Epithelial cell of esophagus (primary cell): ENCODE measurements at regions not wholly inside any gene's neighbourhood (a gene's known extent, or its start where the extent isn't known, plus 50 kb on each side); places are given as distances from the start of the nearest gene placed in this dataset.
A peak's percentile ranks its signal among the peaks of the same experiment; 100 is the strongest.

Experiments
- DNase-seq: peaks from one replicate; pipeline ENCODE4 v3.0.0; 2010; ENCODE audit warnings: low read depth
- H3K4me3 ChIP-seq: 2 replicates; pipeline ENCODE4 v1.5.1; 2011; ENCODE audit warnings: mild to moderate bottlenecking, low read length, control low read depth
- TF ChIP-seq, protein P1 (sequence below): IDR thresholded peaks from 2 replicates; pipeline ENCODE4 v1.5.1; 2011; ENCODE audit warnings: low read depth, mild to moderate bottlenecking, low read length, control low read depth, inconsistent platforms; ENCODE audit not compliant: insufficient read depth; ENCODE audit errors: missing control alignments

DNA sequence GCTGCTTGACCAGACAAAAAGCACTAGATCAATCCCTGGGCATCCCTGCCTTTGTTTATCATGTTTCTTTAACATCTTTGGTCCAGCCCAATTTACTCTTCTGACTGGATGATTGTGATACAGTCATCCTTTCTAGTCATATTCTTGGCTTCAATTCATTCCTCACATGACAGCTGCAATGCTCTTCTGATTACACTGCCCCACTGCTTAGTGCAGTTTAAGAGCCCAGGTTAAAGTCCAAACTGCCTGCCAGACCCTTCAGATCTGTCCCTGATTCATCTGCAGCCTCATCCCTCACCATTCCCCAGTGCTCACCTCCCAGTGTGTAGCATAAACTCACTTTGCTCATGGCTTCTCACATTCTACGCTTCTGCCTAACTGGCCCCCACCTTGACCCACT lies 383.8 kb downstream of the TNS3 start:
- TF ChIP-seq, protein P1, sequence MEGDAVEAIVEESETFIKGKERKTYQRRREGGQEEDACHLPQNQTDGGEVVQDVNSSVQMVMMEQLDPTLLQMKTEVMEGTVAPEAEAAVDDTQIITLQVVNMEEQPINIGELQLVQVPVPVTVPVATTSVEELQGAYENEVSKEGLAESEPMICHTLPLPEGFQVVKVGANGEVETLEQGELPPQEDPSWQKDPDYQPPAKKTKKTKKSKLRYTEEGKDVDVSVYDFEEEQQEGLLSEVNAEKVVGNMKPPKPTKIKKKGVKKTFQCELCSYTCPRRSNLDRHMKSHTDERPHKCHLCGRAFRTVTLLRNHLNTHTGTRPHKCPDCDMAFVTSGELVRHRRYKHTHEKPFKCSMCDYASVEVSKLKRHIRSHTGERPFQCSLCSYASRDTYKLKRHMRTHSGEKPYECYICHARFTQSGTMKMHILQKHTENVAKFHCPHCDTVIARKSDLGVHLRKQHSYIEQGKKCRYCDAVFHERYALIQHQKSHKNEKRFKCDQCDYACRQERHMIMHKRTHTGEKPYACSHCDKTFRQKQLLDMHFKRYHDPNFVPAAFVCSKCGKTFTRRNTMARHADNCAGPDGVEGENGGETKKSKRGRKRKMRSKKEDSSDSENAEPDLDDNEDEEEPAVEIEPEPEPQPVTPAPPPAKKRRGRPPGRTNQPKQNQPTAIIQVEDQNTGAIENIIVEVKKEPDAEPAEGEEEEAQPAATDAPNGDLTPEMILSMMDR, result no peak
- no peak overlapping the region for H3K4me3 ChIP-seq
- DNase-seq, result no peak

DNA sequence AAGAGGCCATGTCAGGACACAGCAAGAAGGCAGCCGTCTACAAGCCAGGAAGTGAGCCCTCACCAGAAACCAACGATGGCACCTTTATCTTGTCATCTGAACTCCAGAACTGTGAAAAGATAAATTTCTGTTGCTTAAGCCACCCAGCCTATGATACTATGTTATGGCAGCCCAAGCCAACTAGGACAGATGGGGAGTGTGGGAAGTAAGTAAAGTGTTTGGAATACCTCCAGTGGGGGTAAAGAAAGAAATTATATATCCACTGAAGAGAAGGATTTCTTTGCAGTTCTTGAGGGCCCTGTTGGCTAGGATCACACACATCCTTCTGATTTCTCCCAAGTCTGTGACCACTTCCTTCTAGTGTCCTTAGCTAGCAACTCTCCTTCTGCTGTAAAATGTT lies 384.4 kb downstream of the TNS3 start:
- TF ChIP-seq, protein P1, result no peak
- DNase-seq, result no peak
- H3K4me3 ChIP-seq, result no peak overlapping the region

DNA sequence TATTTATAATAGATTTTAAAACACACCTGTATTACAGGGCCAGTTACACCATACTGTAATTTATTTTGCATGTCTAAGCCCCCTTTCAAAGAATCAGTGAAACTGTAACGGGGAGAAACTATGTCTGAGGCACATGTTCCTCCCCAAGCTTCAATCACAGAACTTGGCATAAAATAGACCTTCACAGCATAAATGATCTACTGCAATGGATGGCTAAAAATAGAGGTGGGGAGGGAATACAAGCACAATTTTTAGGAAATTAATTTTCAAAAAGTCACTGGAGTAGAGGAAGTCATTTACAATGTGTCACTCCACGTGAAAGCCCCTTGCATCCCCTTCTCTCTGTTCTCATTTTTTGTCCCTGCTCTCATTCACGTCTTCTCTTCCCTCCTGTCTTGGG lies 385.2 kb downstream of the TNS3 start:
- TF ChIP-seq, protein P1, result no peak
- H3K4me3 ChIP-seq, result no peak overlapping the region
- DNase-seq, result no peak

DNA sequence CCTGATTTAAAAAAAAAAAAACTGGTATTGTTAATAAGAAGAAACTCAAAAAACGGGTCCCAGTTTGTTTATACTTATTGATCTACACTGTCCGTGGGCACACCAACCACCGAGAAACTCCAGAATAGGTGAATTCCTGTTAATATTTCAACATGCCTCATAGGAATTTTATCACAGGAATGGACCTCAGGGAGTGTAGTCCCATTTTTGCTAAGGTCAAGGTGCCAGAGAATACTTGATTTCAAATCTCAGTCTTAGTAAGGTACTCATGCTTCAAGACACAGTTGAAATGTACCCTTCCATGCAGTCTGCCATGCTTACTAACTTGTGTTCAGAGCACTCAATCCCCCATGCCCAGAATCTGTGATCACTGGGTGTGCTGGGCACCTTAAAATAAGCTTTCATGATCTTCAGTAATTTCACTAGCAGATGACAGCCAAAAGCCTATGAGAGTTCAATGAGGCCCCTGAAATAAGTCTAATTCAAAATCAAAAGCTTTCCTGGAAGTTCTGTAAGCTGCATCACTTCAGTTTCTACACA lies 385.7 kb downstream of the TNS3 start:
- TF ChIP-seq, protein P1, result no peak
- no peak for DNase-seq
- H3K4me3 ChIP-seq, result no peak overlapping the region

DNA sequence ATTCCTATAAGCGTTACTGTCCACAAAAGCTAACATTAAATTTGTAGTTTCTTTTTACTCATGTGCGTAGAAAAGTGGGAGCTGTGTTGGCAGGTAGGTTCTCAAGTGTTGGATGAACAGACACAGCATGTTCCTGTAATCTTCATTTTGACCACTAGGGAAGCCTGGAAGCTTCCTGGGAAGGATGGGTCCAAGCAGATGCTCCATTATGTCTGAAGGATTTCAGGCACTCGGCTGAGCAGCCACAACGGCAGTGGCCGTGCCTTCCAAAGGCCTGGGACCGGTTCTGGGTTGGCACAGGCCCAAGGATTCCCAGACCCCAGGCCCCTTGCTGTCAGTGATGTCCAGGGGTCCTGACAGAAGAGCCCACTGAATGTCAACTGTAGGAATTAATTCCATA lies 386.3 kb downstream of the TNS3 start:
- TF ChIP-seq, protein P1, result peak; percentile 21
- no peak for DNase-seq
- no peak overlapping the region for H3K4me3 ChIP-seq

DNA sequence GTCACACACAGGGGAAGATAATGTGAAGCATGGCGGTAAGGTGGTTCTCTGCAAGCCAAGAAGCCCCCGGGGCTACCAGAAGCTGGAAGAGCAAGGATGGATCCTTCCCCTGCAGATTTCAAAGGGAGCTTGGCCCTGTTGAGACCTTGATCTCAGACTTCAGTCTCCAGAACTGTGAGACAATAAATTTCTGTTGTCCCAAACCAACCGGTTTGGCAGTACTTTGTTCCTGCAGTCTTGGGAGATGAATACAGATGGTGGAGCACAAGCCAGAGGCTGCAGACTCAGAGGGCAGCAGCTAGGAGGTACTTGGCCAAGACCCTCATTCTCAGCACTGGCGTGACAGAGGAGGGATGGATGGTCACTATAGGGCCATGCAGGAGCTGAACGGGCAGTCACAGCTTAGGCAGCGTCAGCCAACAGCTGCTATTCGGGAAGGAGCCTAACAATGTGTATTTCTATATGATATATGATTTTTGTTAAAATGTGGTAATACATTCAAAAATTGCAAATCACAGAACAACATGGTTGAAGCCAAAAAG lies 387.3 kb downstream of the TNS3 start:
- DNase-seq, result peak; percentile 20
- TF ChIP-seq, protein P1, result no peak
- H3K4me3 ChIP-seq, result no peak overlapping the region

DNA sequence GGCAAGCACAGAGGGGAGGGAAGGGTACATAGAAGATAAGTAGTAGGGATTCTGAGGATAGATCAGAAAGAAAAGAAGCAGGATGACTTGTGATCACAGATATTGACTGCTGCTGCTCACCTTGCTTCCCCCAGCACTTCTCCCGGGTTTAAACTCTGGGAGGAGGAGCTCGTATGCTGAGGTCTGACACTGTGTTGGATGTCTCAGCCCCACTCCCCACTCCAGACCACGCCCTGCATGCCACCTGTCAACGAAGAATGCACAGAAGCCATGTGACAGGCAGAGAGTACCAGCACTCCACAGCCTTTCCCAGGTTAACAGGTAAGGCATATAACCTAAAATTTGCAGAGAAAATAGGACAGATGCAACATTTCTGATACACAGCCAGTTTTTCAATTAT lies 388.9 kb downstream of the TNS3 start:
- TF ChIP-seq, protein P1, result no peak
- H3K4me3 ChIP-seq, result no peak overlapping the region

More for the DNA sequence above, 388.9 kb downstream of the TNS3 start:
- no peak for DNase-seq
